ENCODE measurements at regions not wholly inside any gene's neighbourhood (a gene's known extent, or its start where the extent isn't known, plus 50 kb on each side); places are given as distances from the start of the nearest gene placed in this dataset.

DNA sequence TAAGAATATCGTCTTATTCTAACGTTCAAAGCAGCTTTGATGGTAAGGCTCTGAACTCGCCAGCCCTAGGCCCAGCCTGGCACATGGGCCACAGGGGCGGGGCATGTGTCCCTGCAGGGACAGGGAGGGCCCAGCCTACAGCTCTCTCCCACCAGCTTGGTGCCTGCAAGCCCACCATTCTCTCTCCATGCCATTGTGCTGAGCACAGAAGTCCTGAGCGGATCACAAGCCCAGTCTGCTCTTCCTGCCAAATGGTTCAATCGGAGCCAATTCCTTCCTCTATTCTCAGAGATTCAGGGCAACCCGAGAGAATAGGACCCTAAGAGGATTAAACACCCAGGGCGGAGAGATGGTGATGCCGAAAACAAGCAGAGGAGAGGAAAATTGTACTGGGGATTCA, 50.3 kb upstream of the APCDD1 start:
- TF ChIP-seq, protein P1, sequence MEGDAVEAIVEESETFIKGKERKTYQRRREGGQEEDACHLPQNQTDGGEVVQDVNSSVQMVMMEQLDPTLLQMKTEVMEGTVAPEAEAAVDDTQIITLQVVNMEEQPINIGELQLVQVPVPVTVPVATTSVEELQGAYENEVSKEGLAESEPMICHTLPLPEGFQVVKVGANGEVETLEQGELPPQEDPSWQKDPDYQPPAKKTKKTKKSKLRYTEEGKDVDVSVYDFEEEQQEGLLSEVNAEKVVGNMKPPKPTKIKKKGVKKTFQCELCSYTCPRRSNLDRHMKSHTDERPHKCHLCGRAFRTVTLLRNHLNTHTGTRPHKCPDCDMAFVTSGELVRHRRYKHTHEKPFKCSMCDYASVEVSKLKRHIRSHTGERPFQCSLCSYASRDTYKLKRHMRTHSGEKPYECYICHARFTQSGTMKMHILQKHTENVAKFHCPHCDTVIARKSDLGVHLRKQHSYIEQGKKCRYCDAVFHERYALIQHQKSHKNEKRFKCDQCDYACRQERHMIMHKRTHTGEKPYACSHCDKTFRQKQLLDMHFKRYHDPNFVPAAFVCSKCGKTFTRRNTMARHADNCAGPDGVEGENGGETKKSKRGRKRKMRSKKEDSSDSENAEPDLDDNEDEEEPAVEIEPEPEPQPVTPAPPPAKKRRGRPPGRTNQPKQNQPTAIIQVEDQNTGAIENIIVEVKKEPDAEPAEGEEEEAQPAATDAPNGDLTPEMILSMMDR (conservative IDR thresholded peaks at IDR 0.05): no peak
- no peak for TF ChIP-seq EZH2 (IDR thresholded peaks at IDR 0.05; ENCODE audit: low read depth)
